ENCODE measurements at regions not wholly inside any gene's neighbourhood (a gene's known extent, or its start where the extent isn't known, plus 50 kb on each side); places are given as distances from the start of the nearest gene placed in this dataset.

GRCh38 chr2:76584474-76584873, 873.8 kb upstream of the GCFC2 start:
- no peak for DNase-seq (ENCODE audit: low read depth in 2 of 3, low spot score in 2 of 3)

DNA sequence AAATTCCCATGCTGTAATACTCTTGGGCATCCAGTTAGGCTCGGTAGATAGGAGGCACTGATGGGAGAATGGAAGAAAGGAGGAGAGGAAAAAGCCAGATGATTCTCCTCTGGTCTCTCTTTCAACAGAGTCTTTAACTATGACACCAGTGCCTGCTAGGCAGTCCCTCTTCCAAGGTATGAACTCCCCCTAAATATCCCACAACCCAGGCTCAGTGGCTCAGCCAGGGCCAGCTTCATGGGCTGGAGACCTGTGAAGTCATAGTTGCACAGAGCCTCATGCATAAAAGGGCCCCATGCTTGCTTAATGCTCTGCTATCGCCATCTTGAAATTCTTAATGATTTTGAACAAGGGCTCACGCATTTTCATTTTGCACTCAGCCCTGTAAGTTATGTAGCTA, 869.2 kb upstream of the GCFC2 start:
- no peak for DNase-seq (ENCODE audit: low read depth in 2 of 3, low spot score in 2 of 3)

GRCh38 chr2:76572981-76573380, 862.3 kb upstream of the GCFC2 start:
- DNase-seq (ENCODE audit: low read depth in 2 of 3, low spot score in 2 of 3): no peak

DNA sequence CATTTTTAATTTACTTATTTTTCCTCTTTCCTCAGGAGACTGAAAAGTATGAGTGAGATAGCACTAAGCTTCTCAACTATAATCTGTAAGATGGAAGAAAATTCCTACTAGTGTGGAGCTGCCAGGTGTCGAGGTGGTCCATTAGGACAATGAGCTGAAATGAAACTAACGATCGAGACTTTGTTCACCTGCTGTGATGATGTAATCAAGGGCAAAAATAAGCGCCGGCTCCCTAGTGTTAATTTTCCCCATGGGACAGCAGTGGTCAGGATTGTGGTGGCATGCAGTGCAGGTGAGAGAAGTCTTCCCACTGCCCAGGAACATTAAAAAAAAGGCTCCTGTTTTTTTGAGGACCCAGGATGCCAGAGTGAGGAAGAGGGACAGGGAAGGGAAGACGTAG, 859.1 kb upstream of the GCFC2 start:
- no peak for DNase-seq (ENCODE audit: low read depth in 2 of 3, low spot score in 2 of 3)

DNA sequence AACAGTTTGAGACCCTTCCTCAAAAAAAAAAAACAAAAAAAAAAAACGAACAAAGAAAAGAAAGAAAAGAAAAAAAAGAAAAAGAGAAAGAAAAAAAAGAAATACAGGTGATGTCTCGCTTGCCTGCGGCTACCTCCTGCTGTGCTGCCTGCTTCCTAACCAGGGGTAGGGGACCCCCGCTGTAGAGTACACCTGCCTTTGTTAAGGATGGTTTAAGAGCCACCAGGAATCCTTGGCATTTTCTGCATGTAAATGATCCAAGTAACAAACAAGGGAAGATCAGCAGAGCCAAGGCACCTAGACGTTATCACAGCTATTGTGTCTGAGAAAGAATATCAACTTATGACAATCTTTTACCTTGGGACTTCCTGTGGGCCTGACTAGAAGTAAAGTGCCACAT, 856.8 kb upstream of the GCFC2 start:
- no peak for DNase-seq (ENCODE audit: low read depth in 2 of 3, low spot score in 2 of 3)

DNA sequence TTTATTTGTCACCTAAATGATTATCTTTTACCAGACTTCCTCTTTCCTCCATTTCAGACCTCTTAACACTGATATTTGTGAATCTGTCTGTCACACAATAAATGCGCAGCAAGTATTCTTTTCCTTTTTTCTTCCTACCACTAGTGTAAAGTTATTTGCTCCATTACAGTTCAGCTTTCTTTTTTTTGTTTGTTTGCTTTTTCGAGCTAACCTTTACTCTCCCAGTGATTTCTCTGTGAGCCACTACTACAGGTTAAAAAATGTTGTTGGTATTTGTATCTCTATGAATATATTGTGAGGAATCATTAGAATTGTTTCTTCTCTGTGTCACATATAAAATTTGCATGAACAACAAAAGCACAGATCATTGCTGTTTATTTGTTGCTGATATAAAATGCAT, 854.0 kb upstream of the GCFC2 start:
- no peak for DNase-seq (ENCODE audit: low read depth in 2 of 3, low spot score in 2 of 3)

GRCh38 chr2:76563730-76564129, 853.0 kb upstream of the GCFC2 start:
- no peak for DNase-seq (ENCODE audit: low read depth in 2 of 3, low spot score in 2 of 3)

GRCh38 chr2:76558157-76558556, 847.4 kb upstream of the GCFC2 start:
- no peak for DNase-seq (ENCODE audit: low read depth in 2 of 3, low spot score in 2 of 3)

DNA sequence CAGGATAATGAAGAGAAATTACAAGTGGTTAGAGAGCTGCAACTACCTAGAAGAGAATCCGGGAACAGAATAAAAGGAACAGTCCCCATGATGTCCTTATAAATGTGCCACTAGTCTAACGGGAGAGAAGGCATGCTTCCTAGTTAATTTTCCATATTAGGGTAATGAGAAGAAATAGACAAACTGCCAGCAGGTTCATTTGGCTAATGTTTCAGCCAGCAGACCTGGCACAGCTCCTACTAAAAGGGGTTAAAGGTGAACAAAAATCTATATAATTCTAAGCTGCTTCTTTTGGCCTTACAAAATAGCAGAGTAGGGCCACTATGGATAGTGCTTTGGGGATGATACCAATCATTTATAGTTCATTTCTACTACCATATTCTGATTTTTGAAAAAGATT, 845.3 kb upstream of the GCFC2 start:
- DNase-seq (ENCODE audit: low read depth in 2 of 3, low spot score in 2 of 3): no peak

DNA sequence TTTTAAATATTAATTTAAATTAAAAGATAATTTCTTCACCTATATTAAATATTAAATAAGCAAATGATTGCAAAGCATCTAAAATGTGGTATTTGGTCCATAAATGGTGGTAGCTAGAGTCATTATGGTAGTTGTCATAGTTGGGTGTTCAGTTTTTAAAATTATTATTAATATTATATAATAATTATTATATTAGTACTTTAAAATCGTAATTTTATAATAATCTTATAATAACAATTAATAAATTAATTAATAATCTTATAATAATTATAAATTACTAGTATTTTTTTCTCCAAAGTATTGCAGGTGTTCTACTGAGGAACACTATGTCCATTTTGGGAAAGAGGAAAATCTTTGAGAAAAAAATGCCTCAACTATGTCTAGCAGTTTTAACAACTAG, 835.5 kb upstream of the GCFC2 start:
- no peak for DNase-seq (ENCODE audit: low read depth in 2 of 3, low spot score in 2 of 3)

GRCh38 chr2:76544901-76545300, 834.2 kb upstream of the GCFC2 start:
- no peak for DNase-seq (ENCODE audit: low read depth in 2 of 3, low spot score in 2 of 3)

DNA sequence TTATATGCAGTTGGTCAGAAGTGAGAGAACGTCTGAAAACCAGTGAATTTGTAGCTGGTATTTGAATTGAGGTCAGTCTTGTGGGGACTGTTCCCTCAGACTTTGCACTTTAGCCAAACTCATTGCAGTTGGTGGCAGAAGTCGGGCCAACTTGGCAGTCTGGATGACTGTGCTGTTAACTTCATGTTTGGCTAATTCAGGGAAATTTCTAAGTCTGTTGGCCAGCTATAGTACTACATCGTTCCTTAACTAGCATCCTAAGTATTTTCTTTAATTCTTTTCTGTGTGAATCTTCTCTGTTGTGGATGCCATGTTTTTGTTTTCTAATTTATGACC, 806.8 kb upstream of the GCFC2 start:
- DNase-seq (ENCODE audit: low read depth in 2 of 3, low spot score in 2 of 3): no peak

GRCh38 chr2:76516861-76517573, 806.3 kb upstream of the GCFC2 start:
- no peak for DNase-seq (ENCODE audit: low read depth in 2 of 3, low spot score in 2 of 3)

DNA sequence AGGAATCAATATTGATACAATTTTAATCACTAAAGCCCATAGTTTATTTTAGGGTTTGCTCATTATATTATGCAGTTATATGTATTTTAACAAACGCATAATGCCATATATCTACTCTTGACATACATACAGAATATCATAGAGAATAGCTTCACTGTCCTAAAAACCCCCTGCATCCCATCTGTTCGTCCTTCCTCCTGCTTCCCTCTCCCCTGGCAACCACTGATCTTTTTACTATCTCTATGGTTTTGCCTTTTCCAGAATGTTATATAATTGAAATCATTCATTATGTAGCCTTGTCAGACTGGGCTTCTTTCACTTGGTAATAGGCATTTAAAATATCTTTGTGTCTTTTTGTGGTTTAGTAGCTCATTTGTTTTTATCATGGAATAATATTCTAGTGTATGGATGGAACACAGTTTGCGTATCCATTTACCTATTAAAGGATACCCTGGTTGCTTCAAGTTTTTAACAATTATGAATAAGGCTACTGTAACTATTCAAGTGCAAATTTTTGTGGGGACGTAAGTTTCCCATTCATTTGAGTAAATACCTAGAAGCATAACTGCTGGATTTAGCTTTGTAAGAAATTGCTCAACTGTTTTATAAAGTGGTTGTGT, 801.6 kb upstream of the GCFC2 start:
- DNase-seq (ENCODE audit: low read depth in 2 of 3, low spot score in 2 of 3): no peak

DNA sequence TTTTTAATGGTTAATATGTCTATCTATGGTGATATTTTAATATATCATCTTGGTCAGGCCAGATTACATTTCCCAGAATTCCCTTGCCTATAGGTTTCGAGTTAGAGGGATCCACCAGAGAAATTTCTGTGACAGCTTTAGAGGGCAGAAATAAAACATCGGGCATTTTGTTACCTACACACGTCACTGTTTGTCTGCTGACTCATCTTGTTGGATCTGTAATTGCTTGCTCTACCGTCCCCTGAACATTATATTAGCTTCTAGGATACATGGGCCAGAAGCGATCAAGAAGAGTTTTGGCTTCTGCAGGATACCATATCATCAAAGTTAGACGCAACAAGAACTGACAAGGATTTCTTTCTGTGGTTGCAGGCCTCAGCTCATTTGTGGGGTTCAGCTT, 795.8 kb upstream of the GCFC2 start:
- DNase-seq (ENCODE audit: low read depth in 2 of 3, low spot score in 2 of 3): no peak

DNA sequence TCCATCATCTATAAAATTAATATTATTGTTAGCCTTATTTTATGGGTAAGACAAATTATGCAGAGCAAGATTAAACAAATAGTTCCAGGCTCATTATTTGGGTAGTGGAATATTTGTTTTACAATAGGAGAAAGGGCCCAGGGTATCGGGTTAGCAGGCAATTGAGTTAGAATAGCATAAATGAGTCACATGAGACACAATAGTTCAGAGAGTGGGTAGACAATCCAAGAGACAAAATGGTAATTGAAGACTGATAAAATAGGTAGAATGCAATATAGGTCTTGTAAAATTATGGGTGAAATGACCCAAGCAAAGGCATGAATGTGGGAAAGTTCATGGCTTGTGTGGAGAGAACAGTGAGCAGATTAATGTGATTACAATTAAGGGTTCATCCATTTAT, 790.9 kb upstream of the GCFC2 start:
- no peak for DNase-seq (ENCODE audit: low read depth in 2 of 3, low spot score in 2 of 3)

GRCh38 chr2:76498360-76498759, 787.6 kb upstream of the GCFC2 start:
- DNase-seq (ENCODE audit: low read depth in 2 of 3, low spot score in 2 of 3): no peak

- DNase-seq (ENCODE audit: low read depth in 2 of 3, low spot score in 2 of 3): no peak
These were observed 780.8 kb upstream of the GCFC2 start for GRCh38 chr2:76491503-76491902.

GRCh38 chr2:76478266-76479035, 767.7 kb upstream of the GCFC2 start:
- DNase-seq (ENCODE audit: low read depth in 2 of 3, low spot score in 2 of 3): no peak

DNA sequence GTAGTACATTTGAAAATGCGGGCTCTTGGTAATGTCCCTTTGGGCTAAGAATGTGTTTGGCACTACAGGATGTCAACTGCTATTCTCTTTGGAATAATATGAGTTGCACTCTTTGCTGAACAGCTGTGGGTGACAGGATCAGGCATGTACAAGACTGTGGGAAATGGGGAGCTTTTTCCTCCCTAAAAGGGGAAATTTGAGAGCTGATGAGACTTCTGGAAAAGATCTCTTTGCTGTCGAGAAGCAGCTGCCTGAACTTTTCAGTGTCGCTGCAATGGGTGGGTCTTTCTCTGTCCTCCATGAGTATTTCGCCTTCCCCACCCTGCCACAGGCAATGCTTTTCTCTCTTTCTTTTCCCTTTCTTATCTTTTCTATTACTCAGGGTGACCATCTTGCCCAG, 762.2 kb upstream of the GCFC2 start:
- DNase-seq (ENCODE audit: low read depth in 2 of 3, low spot score in 2 of 3): no peak

- DNase-seq (ENCODE audit: low read depth in 2 of 3, low spot score in 2 of 3): no peak
These were observed 758.4 kb upstream of the GCFC2 start for GRCh38 chr2:76469066-76469465.

DNA sequence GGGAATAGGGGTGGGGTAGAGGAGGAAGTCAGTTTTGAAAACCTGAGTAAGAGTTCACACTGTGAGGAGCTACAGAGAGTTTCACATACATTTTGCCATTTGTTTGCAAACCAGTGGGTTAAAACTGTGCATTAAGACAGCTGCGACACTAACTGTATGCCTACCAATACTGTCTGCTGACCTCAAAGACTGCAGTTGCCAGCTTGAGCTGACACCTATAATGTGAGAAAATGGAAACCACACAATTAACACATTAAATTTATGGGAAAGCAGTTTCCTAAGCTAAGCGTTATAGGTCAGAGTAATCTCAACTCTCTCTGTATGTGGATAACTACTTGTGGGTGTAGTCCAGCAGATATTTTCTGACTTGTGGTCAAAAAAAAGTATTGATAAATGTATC, 756.6 kb upstream of the GCFC2 start:
- DNase-seq (ENCODE audit: low read depth in 2 of 3, low spot score in 2 of 3): no peak

All from hematopoietic multipotent progenitor cell (in vitro differentiated cells).